Activated CD8-positive, alpha-beta T cell treated with anti-CD3 and anti-CD28 coated beads for 36 hours (primary cell): ENCODE measurements at regions not wholly inside any gene's neighbourhood (a gene's known extent, or its start where the extent isn't known, plus 50 kb on each side); places are given as distances from the start of the nearest gene placed in this dataset.

Experiments used
- ATAC-seq: fragments of 200-7000 bp; cut with Tn5 transposase; one replicate; pipeline ENCODE4 v1.10.0; 2021; ENCODE audit warnings: mild to moderate bottlenecking, moderate library complexity
- CTCF ChIA-PET: fragments of 350-600 bp; sonication (Branson Sonifier 250); formaldehyde crosslinking; loops from one replicate; lab custom pipeline; 2021; ENCODE audit warnings: antibody characterized with exemption; lab: Charles Lee
- POLR2A ChIA-PET: fragments of 350-600 bp; sonication (Branson Sonifier 250); formaldehyde crosslinking; loops from one replicate; lab custom pipeline; 2021; ENCODE audit warnings: antibody characterized with exemption; lab: Charles Lee
- DNase-seq: peaks from one replicate; pipeline ENCODE4 v3.0.0-alpha.2; 2020
- H3K27ac Mint-ChIP-seq: one replicate; pipeline ENCODE4 v1.8.0; 2021; ENCODE audit warnings: mild to moderate bottlenecking, mixed read lengths
- H3K27me3 Mint-ChIP-seq: one replicate; pipeline ENCODE4 v1.8.0; 2021; ENCODE audit warnings: mixed read lengths
- H3K36me3 Mint-ChIP-seq: one replicate; pipeline ENCODE4 v1.8.0; 2021; ENCODE audit warnings: low read depth, mixed read lengths
- H3K4me1 Mint-ChIP-seq: one replicate; pipeline ENCODE4 v1.8.0; 2021; ENCODE audit warnings: low read depth, mixed read lengths
- H3K4me3 Mint-ChIP-seq: one replicate; pipeline ENCODE4 v1.8.0; 2021; ENCODE audit warnings: mild to moderate bottlenecking, moderate library complexity, mixed read lengths
- H3K9me3 Mint-ChIP-seq: one replicate; pipeline ENCODE4 v1.8.0; 2021; ENCODE audit warnings: mixed read lengths
- CTCF ChIP-seq: fragments of 200-600 bp; IDR thresholded peaks from one replicate; pipeline ENCODE4 v1.8.0; 2022; ENCODE audit warnings: antibody characterized with exemption, mild to moderate bottlenecking
- intact Hi-C: fragments of 100-400 bp; cut with micrococcal nuclease; formaldehyde crosslinking; loops from one replicate; pipeline ENCODE4 v1.10.0; 2022

GRCh38 chr18:24660956-24661355, 200.5 kb downstream of the HRH4 start:
- ChIA-PET POLR2A (no interaction called here), CTCF (interaction anchor here (1.1 to 1.3 kb wide), 3 partner anchors 11 to 66 kb away, joined by 3 read pairs; no protein-coding TSS in a partner anchor)
- Mint-ChIP-seq H3K4me1 (peaks cover 15% of the 10 kb centered on the region), H3K27ac (no peak overlapping the region), H3K36me3 (no peaks in the 10 kb centered on the region), H3K27me3 (peaks cover 4% of the 10 kb centered on the region), H3K9me3 (no peaks in the 10 kb centered on the region), H3K4me3 (no peak overlapping the region)
- DNase-seq (no peak), ATAC-seq (no peak)
- intact Hi-C loops, result no loop called here
- no peak for TF ChIP-seq CTCF

DNA sequence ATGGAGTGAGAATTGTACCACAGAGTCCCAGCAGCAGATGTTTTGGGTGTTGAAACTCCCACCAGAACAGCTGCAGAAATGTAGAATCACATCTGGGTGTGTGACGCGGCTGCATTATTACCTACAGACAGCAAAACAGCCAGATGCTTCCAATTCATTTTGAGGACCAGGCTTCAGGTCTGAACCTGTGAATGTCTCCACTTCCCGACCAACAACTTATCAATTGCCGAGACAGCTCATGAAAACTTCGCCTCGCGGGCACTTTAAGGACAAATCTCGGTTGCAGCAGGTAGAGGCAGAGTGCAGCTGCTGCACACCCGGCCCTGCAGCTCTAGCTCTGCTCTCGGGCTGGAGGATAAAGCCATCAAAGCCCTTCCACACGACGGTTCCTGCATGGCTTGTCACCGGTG, 202.0 kb downstream of the HRH4 start:
- ATAC-seq (no peak), DNase-seq (no peak)
- ChIA-PET CTCF (no interaction called here), POLR2A (no interaction called here)
- H3K27ac Mint-ChIP-seq, result no peak overlapping the region
- H3K4me1 Mint-ChIP-seq, result peaks cover 15% of the 10 kb centered on the region
- TF ChIP-seq CTCF, result no peak
- H3K27me3 Mint-ChIP-seq, result peaks cover 4% of the 10 kb centered on the region
- no peak overlapping the region for H3K4me3 Mint-ChIP-seq
- intact Hi-C loops, result no loop called here
- no peaks in the 10 kb centered on the region for H3K36me3 Mint-ChIP-seq
- no peaks in the 10 kb centered on the region for H3K9me3 Mint-ChIP-seq

DNA sequence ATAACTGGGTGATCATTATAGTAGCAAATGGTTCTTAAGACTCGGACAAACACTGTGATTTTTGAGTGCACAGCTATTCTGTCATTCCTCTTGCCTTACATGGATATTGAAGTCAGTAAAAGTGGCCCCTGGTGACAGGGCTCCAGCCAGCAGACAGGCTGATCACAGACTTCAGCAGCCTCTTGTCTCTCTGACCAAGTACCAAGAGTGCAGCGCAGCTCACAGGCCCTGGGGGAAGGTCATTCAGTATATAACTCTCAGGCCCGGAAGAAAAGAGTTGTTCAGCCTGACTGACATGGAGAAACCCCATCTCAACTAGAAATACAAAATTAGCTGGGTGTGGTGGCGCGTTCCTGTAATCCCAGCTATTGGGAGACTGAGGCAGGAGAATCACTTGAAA, 202.6 kb downstream of the HRH4 start:
- H3K36me3 Mint-ChIP-seq, result no peaks in the 10 kb centered on the region
- DNase-seq (no peak), ATAC-seq (no peak)
- intact Hi-C loops, result no loop called here
- POLR2A ChIA-PET, result no interaction called here
- TF ChIP-seq CTCF, result no peak
- H3K4me1 Mint-ChIP-seq, result peaks cover 15% of the 10 kb centered on the region
- no peaks in the 10 kb centered on the region for H3K9me3 Mint-ChIP-seq
- peaks cover 4% of the 10 kb centered on the region for H3K27me3 Mint-ChIP-seq
- H3K4me3 Mint-ChIP-seq, result no peak overlapping the region
- no peak overlapping the region for H3K27ac Mint-ChIP-seq
- CTCF ChIA-PET, result interaction anchor here (1.6 kb wide), 1 partner anchor 64 kb away, joined by 3 read pairs; no protein-coding TSS in a partner anchor

GRCh38 chr18:24669015-24669414, 208.6 kb downstream of the HRH4 start:
- Mint-ChIP-seq H3K27ac (no peak overlapping the region), H3K36me3 (no peaks in the 10 kb centered on the region), H3K4me1 (no peaks in the 10 kb centered on the region), H3K9me3 (no peaks in the 10 kb centered on the region), H3K4me3 (no peak overlapping the region), H3K27me3 (no peaks in the 10 kb centered on the region)
- no peak for ATAC-seq
- POLR2A ChIA-PET, result no interaction called here
- TF ChIP-seq CTCF, result no peak
- CTCF ChIA-PET, result no interaction called here
- no peak for DNase-seq
- intact Hi-C loops, result no loop called here

GRCh38 chr18:24669502-24669901, 209.1 kb downstream of the HRH4 start:
- TF ChIP-seq CTCF, result no peak
- Mint-ChIP-seq H3K9me3 (no peaks in the 10 kb centered on the region), H3K4me1 (peaks cover 2% of the 10 kb centered on the region), H3K36me3 (no peaks in the 10 kb centered on the region), H3K27ac (no peak overlapping the region), H3K27me3 (no peaks in the 10 kb centered on the region), H3K4me3 (no peak overlapping the region)
- no peak for ATAC-seq
- no peak for DNase-seq
- CTCF ChIA-PET, result no interaction called here
- intact Hi-C loops, result no loop called here
- POLR2A ChIA-PET, result no interaction called here
